ENCODE measurements at regions not wholly inside any gene's neighbourhood (a gene's known extent, or its start where the extent isn't known, plus 50 kb on each side); places are given as distances from the start of the nearest gene placed in this dataset.

DNA sequence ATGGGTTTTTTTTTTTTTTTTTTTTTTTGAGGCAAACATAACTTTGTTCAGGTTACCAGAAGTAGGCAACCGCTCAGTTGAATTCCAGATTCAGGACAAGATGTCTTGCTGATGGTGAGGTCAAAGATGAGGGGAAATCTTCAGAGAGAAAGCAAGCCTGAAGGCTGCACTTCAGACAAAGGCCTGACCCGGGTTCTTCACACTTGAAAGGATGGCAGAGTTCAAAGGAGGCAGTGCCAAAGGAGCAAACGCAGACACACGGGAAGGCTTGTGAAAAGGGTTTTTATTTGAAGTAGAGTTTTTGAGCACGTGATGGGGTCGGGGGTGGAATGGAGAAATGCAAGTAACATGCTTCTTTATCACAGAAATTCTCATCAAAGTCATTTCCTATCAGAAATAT lies 960.2 kb upstream of the EEF2KMT start:
- no peak for DNase-seq (ENCODE audit: low read depth)

DNA sequence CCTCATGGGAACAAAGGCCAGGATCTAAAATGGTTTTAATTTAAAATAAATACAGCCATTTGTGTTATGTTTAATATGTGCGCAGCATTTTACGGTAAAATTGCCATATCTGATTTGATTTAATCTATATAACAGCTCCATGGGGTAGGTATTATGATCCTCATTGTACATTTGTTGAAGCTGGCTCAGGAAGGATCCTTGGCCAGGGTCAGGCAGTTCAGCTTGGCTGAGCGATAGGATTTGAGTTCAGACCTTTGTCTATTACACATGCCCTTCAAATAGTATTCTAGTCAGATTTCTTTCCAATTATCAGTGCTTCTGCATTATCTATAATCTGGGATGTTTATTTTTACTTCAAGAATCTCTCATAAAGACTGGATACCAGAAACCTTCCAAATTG lies 950.4 kb upstream of the EEF2KMT start:
- no peak for DNase-seq (ENCODE audit: low read depth)

DNA sequence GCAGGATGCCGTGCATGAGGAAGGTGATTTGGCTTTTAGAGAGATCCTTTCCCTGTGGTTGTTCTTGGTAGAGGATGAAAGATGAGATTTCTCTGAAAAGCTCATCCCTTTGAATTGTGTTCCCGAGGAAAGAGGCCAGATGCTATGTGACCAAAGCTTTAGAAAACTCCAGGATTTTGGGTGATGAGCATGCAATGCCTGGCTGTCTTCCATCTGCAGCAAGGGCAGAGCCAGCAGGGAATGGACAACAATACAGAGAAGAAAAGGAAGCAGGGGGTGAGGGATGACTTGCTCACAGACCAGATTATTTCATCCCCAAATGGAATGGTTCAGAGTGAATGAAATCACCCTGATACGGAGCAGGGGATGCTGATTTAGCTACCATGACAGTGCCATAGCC lies 949.7 kb upstream of the EEF2KMT start:
- DNase-seq (ENCODE audit: low read depth): no peak

DNA sequence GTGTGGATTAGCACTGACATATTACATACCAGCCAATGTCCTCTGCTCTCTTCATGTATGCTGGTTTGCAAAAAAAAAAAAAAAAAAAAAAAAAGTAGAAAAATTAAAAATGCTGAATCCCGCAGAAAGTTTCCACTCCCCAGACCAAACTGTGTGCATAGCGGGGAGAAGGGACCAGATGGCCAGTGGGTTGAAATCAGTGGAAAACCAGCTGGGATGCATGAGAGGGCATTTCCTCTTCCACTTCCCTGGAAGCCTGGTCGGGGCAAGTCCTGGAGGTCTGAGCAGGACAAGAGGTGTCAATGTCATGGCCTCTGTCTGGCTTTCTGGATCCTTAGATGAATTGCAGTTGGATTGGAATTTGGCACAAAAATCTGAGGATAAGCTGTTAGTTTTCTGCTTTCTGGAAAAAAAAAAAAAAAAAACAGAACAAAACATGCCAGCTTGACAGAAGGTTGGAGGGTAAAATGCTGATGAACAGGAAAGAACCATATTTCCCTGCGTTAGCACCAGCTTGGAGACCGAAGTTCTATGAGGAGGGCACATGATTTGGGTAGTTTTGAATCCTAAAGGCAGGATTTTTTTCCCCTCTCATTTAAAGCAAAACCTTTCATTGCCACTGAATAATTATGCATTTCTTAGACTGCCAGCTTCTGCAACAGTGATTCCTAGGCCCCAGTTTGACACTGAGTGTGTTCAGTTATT lies 941.5 kb upstream of the EEF2KMT start:
- DNase-seq (ENCODE audit: low read depth): no peak

DNA sequence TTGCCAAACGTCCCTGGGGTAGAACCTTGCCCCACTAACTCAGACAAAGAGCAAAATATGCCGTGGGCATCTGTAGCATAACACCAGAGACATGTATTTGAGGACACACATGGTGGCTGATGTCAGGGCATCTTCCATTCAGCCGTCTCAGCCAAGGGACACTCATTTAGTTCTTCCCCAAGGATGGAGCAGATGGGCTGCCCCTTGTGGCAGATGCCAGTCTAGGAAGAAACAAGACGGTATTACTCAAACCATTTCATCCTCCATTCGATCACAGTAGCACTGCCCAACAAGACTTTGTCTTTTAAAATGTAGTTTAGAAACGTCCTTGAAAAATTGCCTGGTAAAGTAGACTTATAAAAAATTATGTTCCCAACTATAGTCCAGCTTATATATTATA lies 937.6 kb upstream of the EEF2KMT start:
- no peak for DNase-seq (ENCODE audit: low read depth)

DNA sequence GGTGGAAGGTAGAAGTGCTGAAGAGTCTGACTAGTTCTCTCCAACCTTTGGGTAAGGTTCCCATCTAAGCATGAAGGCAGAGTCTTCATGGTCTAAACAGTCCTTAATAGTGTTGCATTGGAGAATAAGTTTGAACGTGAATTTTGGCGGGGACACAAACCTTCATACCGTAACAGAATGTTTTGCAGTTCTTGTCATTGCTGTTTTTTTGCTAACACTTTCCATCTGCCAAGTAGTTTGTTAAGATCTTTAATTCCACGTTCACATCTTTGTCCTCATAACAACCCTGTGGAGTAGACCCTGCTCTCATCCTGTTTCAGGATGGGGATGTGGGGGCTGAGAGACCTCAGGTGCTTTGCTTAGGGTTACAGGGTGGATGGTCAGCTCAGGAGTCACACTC lies 936.9 kb upstream of the EEF2KMT start:
- no peak for DNase-seq (ENCODE audit: low read depth)

DNA sequence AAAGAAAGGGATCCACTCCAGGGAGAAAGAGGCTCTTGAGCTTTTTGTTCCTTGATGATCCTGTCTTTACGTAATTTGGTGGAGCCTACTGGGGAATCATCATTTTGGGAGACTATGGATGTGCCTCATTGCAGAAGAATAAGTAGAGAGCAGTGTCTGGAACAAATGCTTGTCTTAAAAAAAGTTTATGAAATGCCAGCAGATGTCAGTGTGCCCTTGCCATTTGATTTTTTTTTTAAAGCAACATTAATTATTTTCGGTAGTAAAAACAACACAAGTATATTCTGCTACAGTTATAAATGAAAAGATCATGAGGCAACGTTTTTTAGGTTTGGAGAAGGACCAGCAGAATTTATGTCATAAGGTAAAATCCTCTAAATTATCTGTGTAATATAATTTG lies 934.8 kb upstream of the EEF2KMT start:
- no peak for DNase-seq (ENCODE audit: low read depth)

DNA sequence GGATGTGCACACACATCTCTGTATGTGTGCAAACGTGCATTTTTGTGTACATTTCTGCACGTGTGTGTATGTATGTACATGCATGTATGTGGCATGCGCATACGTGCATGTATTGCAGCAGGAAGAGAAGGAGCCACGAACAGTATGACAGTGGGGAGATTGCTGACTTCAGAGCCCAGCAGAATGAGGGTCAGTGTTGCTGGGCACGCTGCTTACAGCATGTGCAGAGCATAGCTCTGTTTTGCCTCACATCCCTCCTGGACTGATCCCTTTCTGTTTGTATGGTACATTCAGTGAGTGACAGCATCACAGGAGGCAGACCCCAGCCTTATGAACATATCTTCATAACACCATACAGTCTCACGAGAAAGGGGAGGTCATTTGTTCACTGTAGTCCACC lies 934.0 kb upstream of the EEF2KMT start:
- no peak for DNase-seq (ENCODE audit: low read depth)

DNA sequence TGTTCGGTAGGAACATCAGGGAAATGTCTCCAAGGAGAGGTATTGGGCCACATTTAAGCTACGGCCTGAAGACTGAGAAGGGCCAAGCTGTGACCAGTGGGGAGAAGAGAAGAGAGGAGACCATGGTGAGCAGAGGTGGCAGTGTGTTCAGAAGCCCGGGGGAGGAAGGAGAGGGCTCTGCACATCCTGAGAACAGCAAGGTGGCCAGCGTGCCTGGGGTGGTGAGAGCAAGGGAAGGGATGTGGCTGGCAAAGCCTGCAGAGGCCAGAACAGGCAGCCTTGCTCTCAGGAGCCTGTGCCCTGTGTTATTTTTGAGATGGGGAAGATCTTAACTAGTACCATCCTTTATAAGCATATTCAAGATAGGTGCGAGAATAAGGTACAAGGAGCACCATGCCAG lies 933.5 kb upstream of the EEF2KMT start:
- no peak for DNase-seq (ENCODE audit: low read depth)

DNA sequence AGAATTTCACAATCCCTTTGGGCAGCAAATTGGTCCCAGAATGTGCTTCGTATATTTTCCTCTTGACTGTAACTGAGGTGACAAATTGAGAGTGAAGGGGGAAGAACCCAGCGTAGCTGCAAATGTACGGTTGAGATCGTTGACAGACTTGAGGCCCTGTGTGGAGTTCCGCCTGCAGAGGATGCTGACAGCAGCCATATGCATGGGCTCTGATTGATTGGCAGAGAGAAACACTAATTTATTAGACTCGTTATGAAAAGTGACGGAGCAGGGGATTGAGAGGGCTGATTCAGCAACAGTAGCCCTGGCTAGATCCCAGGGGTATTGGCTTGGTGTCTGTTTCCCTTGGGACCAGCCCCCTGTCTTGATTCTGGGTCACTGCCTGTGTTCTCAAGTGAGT lies 930.1 kb upstream of the EEF2KMT start:
- no peak for DNase-seq (ENCODE audit: low read depth)

DNA sequence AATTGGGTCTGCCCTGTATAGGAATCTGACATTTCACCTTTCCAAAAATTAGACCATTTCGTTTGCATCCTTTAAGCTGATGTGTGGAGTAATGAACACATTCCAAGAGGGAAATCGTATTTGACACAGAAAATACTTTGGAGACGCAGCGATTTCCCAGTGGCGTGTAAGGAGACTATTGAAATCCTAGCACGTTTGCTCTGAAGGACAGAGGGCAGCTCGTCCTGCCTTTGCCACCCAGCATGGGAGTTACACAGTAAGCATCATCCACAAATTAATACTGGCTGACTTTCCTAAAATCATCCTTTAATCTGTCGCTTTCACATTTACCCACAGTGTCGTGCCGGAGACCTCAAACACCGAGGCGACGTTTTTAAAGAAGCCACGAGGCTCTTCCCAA lies 925.9 kb upstream of the EEF2KMT start:
- DNase-seq (ENCODE audit: low read depth): no peak

DNA sequence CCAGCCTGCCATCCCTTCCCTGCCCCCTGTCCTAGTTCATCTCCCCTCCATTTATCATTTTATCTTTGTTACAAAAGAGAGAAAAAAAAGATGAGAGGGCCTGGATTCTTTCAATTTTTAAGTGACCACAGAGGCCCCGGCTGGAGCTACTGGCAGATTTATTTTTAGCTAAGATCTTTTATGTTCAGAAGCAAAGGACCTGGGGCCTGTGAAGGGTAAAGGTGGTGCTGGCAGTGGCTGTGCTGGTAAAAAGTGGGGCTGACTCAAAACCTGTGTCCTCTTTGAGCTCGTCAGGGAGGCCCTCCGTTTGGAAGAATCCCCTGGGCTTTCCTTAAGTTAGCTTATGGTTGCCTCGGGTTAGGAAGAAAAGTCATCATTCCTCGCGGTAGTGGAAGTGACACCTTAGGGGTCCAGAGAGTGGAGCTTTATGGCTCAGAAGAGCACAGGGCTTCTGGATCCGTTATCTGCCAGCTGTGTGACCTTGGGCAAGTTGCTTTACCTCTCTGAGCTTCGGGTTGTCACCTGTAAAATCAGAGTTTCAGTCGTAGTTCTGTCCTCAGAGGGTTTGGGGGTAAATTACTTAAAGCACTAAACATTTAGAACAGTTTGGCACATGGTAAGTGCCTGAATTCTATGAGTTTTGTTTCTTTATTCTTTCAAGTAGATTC lies 923.8 kb upstream of the EEF2KMT start:
- DNase-seq (ENCODE audit: low read depth): no peak

DNA sequence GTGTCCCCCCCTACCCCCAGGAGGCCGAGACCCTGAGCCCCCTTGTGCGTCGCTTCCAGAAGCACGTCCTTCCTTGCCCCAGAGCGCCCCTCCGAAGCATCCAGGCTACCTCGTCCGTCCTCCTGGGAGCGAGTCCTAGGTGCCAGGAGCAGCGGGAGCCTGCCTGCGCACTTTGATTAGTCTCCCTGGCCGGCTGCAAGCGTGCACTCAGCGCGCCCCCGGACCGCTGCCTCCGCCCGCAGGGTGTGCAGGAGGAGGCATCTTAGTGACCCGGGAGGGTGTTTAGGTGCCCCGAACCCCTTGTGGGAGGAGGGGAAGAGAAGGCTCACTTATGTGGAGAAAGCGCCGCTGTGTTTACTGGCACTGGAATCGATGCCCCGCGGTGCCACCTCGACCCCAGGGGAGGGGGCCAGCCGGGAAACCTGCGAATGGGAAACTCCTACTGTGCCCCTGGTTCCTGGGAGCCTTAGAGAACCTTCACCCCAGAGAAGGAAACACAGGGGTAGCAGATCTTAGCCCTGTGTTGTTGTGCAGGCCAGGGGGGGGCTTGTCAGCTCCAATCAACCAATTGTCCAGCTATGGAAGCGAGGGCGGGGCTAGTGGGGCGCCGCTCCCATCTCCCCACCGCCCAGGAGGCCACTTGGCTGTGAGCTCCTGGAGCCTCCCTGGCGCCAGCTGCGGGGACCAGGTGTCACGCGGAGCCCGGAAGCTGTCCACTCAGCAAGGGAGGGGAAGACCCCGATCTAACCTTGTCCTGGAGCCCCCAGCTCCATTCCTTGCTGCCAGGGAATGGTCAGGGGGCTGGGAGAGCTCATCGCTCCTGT lies 922.8 kb upstream of the EEF2KMT start:
- no peak for DNase-seq (ENCODE audit: low read depth)

DNA sequence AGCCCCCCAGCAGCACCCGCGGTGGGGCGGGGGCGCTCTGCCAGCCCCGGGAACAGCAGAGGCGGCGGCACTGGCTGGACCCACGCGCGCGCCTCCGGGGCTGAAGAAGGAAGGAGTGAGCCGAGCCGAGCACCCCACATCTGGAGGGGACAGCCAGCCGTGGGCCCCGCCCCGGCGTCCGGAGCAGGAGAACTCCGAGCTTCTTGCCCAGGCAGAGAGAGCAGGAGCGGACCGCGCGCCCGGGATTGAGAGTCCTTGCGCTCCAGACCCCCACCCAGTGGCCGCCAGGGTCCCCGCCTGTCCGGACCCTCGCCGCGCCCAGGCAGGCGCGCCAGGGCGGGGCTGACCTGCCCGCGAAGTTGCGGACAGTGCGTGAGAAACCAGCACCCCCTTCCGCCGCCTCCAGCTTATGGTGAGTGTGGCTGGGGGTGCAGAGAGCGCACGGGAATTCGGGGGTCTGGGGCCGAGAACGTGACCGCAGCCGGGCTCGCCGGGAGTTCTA lies 921.9 kb upstream of the EEF2KMT start:
- DNase-seq (ENCODE audit: low read depth): no peak

DNA sequence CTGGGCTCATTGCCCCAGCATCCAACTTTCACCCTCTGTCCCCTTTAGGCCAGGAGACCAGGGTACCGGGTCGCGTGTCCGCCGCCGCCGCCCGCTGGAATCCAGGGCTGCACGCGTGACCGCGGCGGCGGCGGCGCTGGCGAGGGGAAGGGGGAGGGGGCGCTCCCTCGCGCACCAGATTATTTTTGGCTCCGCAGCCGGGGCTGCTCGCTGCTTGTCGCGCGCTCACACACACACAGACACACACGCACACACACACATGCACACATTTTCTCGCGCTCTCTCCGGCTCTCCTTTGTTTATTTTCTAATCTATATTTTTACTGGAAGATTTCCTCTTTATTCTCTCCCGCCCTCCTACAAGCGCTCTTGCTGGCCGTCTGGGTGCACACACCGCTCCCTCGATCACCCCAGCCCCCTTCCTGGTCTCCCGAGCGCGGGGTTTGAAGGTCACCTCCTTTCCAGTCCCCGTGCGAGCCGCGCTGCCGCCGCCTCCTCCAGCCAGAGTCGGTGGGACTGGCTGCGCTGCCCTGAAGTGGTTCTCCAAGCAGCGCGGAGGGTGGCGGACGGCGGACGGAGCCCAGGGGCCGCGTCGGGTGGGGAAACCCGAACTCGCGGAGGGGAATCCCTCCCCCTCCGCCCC lies 921.4 kb upstream of the EEF2KMT start:
- no peak for DNase-seq (ENCODE audit: low read depth)

DNA sequence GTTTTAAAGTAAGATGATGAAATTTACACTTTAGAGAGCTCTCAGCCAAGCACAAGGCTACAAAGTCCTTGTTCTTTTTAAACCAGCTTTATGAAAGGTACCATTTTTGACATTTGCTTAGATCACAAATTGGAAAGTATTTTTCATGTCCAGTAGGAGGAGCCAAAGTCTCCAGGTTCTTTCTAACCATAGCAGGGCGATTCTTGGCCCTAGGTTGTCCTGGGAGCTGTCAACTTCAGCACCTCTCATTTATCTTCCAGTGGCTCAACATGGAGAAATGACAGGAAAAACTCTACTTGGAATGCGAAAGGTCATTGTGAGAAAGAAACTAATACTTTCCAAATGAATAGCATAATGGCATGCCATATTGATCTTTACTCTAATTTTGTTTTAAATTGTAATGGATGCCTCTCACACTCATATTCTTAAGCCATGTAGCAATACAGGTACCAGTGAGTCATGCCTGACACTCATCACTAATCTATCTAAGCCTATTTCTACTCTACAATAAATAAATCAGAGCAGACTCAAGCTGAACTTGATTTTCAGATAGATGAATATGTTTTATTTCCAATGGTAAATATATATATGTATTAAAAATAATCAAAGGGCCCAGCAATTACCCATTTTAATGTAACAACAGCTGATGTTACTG lies 919.1 kb upstream of the EEF2KMT start:
- DNase-seq (ENCODE audit: low read depth): no peak

DNA sequence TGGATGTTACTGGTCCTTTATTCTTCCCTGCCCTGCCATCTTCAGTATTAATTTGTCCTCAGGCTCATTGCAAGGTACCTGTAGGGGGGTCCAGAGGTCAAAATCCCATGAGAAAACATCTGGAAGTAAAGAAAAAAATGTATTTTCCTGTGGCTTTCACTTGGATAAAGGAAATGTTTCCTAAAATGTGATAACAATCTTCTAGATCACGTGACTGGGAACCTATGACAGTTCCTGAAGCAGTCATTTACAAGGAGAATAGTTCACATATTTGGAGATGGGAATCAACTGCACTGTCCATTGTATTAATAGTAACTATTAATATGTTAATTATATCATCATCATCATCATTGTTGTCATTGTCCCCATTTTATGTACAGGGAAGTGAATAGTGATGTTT lies 915.1 kb upstream of the EEF2KMT start:
- no peak for DNase-seq (ENCODE audit: low read depth)

DNA sequence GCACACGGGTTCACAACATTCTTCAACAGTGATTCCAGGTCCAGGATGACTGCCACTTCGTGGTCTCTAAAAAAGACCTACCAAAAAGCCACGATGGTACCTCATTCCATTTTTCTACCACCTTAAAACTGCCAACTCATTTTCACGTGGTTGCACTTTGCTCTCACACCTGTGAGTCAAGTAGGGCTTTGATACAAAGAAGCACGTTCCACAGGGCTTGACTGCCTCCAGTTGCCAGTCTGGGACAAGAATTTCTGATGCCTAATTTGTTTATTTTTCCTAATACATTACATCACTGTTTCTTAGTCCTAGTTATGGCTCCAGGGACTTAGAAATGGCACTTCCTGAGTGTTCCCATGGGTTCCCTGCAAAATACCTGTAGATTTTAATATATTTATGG lies 911.6 kb upstream of the EEF2KMT start:
- DNase-seq (ENCODE audit: low read depth): no peak

DNA sequence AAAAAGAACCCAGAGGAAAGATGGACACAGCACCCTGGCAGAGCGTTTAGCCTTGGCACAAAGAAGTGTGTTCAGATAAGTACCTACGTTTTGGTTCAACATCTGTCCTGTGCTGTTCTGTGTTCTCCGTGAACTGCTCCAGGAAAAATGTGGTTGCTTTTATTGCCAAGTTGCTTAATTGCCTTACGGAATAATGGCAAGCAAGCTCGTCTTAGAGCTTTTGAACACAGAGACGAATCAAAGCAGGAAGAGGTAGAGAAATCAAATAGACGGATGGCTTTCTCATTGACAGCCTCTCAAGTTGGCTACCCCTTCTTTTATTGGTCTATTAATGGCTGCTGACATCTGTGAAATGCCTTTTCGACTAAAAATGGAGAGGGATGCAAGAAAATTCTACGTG lies 911.1 kb upstream of the EEF2KMT start:
- no peak for DNase-seq (ENCODE audit: low read depth)

DNA sequence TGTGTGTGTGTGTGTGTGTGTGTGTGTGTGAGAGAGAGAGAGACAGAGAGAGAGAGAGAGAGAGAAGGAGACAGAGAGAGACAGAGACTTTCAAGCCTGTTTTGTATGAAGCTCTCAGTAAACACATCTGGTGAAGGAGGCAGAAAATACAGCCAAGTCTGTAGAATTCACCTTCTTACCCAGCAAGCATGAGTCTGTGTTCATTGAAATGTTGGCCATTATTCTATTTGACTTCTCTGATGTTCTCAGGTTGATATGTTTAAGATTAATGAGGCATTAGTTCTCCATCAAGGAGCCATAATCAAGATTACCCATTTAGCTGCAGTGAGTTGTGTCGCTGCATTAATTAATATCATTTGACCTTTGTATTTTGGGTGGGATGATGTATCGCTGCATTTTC lies 895.8 kb upstream of the EEF2KMT start:
- DNase-seq (ENCODE audit: low read depth): no peak

DNA sequence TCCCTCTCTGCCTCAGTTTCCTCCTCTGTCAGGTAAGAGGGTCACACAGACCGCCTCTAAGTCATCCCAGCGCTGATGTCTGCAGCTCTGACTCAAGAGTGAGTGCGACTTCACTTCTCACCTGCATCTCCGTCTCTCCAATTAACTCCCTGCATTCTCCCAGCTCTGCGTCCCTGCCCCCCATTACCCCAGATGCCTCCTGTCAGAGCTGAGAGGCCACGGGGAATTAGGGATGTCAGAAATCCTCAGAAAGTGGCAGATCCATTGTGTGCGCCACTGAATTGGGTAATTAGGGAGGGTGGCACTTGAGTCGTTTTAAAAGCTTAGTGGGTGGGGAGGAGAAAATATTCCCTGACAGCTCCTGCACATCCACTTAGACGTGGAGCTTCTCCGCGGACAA lies 885.4 kb upstream of the EEF2KMT start:
- no peak for DNase-seq (ENCODE audit: low read depth)

DNA sequence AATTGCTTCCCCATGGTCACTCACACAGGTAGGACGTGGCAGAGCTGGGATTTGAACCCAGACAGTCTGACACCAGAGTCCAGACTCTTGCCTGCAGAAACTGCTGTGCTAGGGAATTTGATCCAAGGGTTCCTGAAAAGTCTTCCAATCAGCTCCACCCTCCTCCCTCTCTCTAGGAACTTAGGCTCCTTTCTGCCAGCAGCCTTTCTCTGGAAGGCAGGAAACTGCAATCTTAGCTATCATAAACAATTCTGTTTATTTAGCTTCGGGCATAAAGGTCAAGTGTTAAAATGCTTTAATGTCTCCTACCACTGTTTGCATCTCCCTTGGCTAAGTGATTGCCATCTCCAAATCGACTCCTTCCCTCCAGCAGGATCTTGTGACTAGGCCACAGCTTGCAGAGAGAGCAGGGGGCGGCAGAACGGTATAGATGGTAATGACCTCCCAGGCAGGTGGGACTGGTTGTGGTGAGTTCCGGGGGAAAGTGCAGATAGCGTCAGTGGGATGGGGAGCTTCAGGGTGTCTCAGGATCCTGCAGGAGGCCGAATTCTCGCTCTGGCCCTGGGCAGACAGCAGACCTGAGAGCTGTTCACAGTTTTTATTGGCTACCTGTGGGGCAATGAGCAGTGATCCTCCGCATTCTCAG lies 882.4 kb upstream of the EEF2KMT start:
- no peak for DNase-seq (ENCODE audit: low read depth)

Measured in activated gamma-delta T cell treated with anti-CD3 and anti-CD28 coated beads, Interleukin-2, amount 50 U/mL, for 16 hours (primary cell).